ENCODE measurements at regions not wholly inside any gene's neighbourhood (a gene's known extent, or its start where the extent isn't known, plus 50 kb on each side); places are given as distances from the start of the nearest gene placed in this dataset.

DNA sequence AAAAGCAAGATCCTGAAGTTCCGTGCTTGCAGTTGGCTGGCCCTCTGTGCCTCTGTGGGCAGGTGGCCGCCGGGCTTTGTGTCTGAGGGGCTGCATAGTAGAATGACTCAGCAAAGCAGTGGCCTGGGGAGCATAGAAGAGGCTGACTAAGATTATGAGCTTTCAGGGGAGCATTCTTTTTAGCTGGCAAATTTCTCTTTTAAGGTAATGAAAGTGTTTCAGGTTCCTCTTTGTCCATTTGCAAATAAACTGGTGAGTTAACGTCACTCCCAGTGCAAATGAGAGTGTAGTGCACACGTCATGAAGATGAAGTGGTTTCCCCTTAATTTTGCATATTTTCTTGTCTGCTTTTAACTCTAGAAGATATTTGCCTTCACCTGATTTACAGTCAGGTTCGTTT lies 98.6 kb downstream of the BCL2L11 start:
- DNase-seq: no peak

DNA sequence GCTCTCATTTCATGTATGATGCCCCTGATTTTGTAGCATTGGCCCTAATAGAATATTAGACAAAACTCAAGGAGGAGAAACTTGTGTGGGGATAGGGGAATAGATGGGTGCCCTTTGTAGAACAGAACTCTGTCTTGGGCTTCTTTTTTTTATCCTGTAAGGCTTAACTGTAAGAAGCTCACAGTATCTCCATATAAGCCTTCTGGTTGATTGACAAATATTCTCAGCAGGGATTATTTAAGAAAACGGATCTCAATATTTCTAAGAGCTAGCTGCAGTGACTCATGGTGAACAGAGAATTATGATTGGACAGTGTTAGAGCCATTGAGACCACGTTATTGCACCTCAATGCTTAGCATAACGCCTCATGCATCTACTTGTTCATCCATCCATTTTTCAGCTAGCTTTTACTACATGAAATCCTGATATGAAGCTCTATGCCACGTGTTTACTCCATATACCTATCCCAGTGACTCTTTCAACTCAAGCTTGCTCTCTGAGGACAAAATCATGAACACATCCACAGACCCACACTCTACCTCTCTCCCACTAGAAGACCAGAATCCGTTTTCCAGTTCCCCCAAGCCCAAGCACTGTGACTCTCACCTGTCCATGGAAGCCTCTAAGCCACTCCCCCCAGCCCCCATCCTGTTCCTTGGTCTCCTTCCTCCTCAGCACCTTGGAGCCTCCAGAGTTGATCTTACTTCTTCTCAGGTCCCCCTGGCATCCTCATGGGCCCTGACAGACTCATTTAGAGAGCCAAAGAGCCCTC lies 99.2 kb downstream of the BCL2L11 start:
- DNase-seq: no peak

DNA sequence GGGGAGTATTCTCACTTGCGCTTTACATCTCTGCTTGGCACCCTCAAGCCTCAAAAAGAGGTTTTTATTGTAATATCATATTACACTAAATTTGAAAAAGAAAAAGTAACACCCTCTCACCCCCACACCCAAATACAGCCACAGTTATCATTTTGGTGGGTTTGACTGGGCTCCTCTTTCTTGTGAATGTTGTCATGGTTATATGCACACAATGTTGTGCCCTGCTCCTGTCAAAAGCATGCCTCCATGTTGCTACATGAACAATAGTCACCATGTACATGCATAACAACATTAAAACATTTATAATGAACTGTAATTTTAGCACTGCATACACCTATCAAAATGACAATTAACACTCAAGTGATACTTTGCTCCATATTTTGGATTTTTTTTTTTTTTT lies 100.2 kb downstream of the BCL2L11 start:
- DNase-seq: no peak

GRCh38 chr2:111221701-111222100 lies 101.0 kb downstream of the BCL2L11 start:
- peak; percentile 9 for DNase-seq

GRCh38 chr2:111222204-111222866 lies 101.6 kb downstream of the BCL2L11 start:
- no peak for DNase-seq

GRCh38 chr2:111225856-111226255 lies 105.1 kb downstream of the BCL2L11 start:
- no peak for DNase-seq

DNA sequence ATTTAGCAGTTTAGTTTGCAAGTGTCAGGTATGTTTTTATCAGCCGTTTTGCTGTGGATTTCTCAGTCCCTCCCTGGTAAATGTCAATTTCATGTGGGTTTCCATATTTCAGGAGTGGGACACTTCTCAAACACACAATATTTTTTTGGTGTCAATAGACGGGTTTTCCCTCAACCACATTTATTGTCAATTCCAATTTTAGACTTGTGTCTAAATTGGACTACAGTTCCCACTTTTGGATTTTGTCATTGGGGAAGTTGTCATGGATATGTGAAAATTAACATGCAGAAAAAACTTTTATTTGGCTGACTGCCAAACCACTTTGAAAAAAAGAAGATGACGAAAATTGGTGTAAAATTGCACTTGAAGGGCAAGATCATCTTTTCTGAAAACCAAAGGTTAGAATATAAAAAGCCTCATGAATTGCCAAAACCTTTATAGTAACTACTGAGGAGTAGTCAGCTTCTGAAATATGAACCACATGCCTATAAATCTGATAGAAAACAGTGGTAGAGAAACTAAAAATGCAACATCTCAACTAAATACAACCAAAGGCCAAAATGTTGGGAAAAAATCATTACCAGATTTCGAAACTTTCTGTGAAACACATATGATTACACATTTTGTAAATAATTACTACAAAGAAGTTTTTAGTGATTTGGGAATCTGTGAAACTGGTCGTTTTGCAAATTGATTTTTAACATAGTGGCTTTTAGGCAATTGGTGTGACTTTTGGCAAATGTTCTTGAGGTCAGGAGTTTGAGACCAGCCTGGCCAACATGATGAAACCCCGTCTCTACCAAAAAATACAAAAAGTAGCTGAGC lies 106.4 kb downstream of the BCL2L11 start:
- no peak for DNase-seq

GRCh38 chr2:111227716-111228141 lies 107.0 kb downstream of the BCL2L11 start:
- DNase-seq: no peak

DNA sequence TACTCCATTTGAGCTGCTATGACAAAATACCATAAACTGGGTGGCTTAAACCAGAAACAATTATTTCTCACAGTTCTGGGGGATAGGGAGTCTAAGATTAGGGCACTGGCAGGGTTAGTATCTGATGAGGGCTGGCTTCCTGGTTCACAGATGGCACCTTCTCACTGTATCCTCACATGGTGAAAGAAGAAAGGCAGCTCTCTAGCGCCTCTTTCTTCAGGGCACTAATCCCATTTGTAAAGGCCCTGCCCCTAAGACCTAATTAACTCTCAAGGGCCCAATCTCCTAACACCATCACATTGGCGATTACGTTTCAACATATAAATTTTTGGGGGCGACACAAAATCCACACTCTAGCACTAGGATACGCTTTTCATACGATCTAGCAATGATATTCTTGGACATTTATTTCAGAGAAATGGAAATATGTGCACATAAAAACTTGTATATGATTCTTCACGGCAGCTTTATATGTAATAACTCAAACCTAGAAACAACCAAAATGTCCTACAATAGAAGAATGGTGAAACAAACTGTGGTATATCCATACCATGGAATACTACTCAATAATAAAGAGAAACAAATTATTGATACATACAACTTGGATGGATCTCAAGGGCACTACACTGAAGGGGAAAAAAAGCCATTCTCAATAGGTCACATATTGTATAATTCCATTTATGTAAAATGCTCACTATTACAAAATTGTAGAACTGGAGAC lies 111.0 kb downstream of the BCL2L11 start:
- DNase-seq: no peak

DNA sequence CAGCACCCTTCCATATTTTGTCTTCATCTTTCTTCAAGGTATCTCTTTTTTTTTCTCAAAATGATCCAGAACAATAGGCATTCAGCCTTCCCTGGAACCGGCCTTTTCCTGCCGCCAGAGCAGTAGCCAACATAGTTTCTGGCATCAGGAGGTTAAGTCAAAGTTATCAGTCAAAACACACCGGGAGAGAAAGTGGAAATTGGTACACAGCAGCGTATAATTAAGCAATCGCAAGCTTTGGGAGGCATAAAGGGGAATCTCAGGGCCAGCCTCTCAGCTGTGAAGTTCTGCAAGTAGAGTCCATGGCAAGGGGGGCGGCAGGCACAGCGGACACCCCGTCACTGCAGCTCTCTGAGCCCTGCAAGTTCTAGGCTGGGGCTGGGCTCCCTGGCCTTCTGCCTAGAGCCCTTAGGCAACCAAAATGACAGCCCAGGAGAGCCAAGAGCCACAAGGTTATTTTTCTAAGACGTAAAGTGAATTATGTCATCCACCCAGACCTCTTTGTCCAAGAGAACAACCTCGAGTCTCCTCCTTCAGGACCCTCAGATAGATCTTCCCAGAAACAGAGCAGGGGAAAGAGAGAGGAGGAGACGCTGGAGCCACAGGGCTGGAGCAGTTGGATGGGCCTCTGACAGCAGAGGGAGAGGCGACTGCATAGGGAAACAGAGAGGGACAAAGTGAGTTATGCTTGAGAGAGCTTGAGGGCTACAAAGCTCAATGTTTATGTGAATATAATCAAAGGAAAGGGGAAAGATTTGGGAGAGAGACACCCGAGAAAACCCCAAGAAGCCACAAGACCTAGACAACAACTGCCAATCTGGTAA lies 114.7 kb downstream of the BCL2L11 start:
- DNase-seq: no peak

GRCh38 chr2:111236025-111236424 lies 115.3 kb downstream of the BCL2L11 start:
- peak; percentile 0 for DNase-seq

- DNase-seq: no peak
These were observed 117.6 kb downstream of the BCL2L11 start for GRCh38 chr2:111238296-111238695.

- DNase-seq: no peak
These were observed 118.4 kb downstream of the BCL2L11 start for GRCh38 chr2:111239107-111239506.

- DNase-seq: no peak
These were observed 119.0 kb downstream of the BCL2L11 start for GRCh38 chr2:111239581-111240249.

- no peak for DNase-seq
These were observed 122.6 kb downstream of the BCL2L11 start for GRCh38 chr2:111243295-111243694.

GRCh38 chr2:111244864-111245263 lies 124.2 kb downstream of the BCL2L11 start:
- DNase-seq: no peak

GRCh38 chr2:111246620-111247061 lies 125.9 kb downstream of the BCL2L11 start:
- DNase-seq: no peak

GRCh38 chr2:111247491-111247890 lies 126.8 kb downstream of the BCL2L11 start:
- no peak for DNase-seq

- DNase-seq: no peak
These were observed 129.1 kb downstream of the BCL2L11 start for GRCh38 chr2:111249806-111250205.

DNA sequence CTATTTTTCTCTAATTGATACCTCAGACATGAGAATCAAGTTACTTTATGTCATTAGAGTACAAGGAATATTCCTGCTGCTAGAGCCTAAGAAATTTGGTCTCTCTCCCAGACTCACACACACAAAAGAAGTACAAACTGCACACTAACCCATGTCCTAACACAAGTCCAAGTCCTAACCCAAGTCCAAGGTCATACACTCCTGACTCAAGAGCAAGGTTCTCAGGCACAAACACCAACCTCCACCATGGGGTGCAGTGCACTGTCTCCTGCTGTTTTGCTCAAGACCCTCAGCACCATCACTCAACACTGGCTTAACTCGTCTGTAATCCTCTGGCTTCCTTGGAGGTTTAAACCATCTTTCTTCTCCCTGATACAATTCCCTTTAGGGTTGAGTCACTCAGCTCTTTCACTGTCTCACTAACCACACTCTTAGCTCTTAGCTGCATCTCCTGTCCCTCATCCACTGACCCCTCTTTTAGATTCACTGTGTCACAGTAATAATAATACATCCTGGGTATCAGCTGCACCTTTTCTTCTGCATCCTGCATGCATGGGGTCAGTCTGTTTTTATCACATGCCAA lies 129.8 kb downstream of the BCL2L11 start:
- no peak for DNase-seq

- DNase-seq: no peak
These were observed 131.0 kb downstream of the BCL2L11 start for GRCh38 chr2:111251711-111252110.
